Hematopoietic multipotent progenitor cell treated with erythropoietin and hydrocortisone succinate and interleukin-3 and kit ligand, for 8 days (in vitro differentiated cells): ENCODE measurements at regions not wholly inside any gene's neighbourhood (a gene's known extent, or its start where the extent isn't known, plus 50 kb on each side); places are given as distances from the start of the nearest gene placed in this dataset.
A peak's percentile ranks its signal among the peaks of the same experiment; 100 is the strongest.

ENCODE experiments used
- DNase-seq: peaks from one replicate; pipeline ENCODE4 v3.0.0-alpha.2; 2015

GRCh38 chr18:55864281-55864680 is 276.3 kb upstream of the TCF4 start:
- no peak for DNase-seq

- DNase-seq = no peak
Observed at GRCh38 chr18:55863876-55864275, 275.9 kb upstream of the TCF4 start.

- no peak for DNase-seq
Observed at GRCh38 chr18:55863391-55863706, 275.4 kb upstream of the TCF4 start.

- no peak for DNase-seq
Observed at GRCh38 chr18:55862693-55863390, 274.9 kb upstream of the TCF4 start.

GRCh38 chr18:55861266-55861665 is 273.3 kb upstream of the TCF4 start:
- peak; percentile 8 for DNase-seq

GRCh38 chr18:55858661-55859515 is 270.9 kb upstream of the TCF4 start:
- DNase-seq = no peak

- DNase-seq = no peak
Observed at GRCh38 chr18:55857956-55858355, 270.0 kb upstream of the TCF4 start.

GRCh38 chr18:55857409-55857808 is 269.4 kb upstream of the TCF4 start:
- DNase-seq = no peak

- DNase-seq = no peak
Observed at GRCh38 chr18:55856679-55857078, 268.7 kb upstream of the TCF4 start.

- no peak for DNase-seq
Observed at GRCh38 chr18:55856229-55856628, 268.2 kb upstream of the TCF4 start.

GRCh38 chr18:55853268-55853667 is 265.3 kb upstream of the TCF4 start:
- no peak for DNase-seq

GRCh38 chr18:55850904-55851303 is 262.9 kb upstream of the TCF4 start:
- DNase-seq = no peak

GRCh38 chr18:55849391-55849790 is 261.4 kb upstream of the TCF4 start:
- no peak for DNase-seq

GRCh38 chr18:55847960-55848359 is 260.0 kb upstream of the TCF4 start:
- DNase-seq = no peak

GRCh38 chr18:55845221-55845620 is 257.2 kb upstream of the TCF4 start:
- no peak for DNase-seq

- no peak for DNase-seq
Observed at GRCh38 chr18:55844382-55844781, 256.4 kb upstream of the TCF4 start.

- DNase-seq = no peak
Observed at GRCh38 chr18:55841314-55841713, 253.3 kb upstream of the TCF4 start.

GRCh38 chr18:55840601-55841170 is 252.7 kb upstream of the TCF4 start:
- DNase-seq = no peak

GRCh38 chr18:55839343-55839742 is 251.4 kb upstream of the TCF4 start:
- no peak for DNase-seq

- no peak for DNase-seq
Observed at GRCh38 chr18:55838841-55839240, 250.8 kb upstream of the TCF4 start.

GRCh38 chr18:55838319-55838718 is 250.3 kb upstream of the TCF4 start:
- no peak for DNase-seq

GRCh38 chr18:55833543-55833942 is 245.6 kb upstream of the TCF4 start:
- DNase-seq = no peak

- DNase-seq = no peak
Observed at GRCh38 chr18:55830544-55830943, 242.6 kb upstream of the TCF4 start.

GRCh38 chr18:55821219-55821618 is 233.2 kb upstream of the TCF4 start:
- DNase-seq = no peak
